Activated T-cell treated with anti-CD3 and anti-CD28 coated beads for 4 hours (primary cell): ENCODE measurements at regions not wholly inside any gene's neighbourhood (a gene's known extent, or its start where the extent isn't known, plus 50 kb on each side); places are given as distances from the start of the nearest gene placed in this dataset.

Source experiments
- DNase-seq: peaks from one replicate; pipeline ENCODE4 v3.0.0-alpha.2; 2020

GRCh38 chrX:9196961-9197640, 163.2 kb upstream of the FAM9B start:
- DNase-seq: no peak

GRCh38 chrX:9204560-9204959, 170.6 kb upstream of the FAM9B start:
- no peak for DNase-seq

GRCh38 chrX:9205599-9206223, 171.8 kb upstream of the FAM9B start:
- DNase-seq: no peak

GRCh38 chrX:9207142-9207541, 173.2 kb upstream of the FAM9B start:
- DNase-seq: no peak

GRCh38 chrX:9211269-9211668, 177.3 kb upstream of the FAM9B start:
- DNase-seq: no peak

GRCh38 chrX:9221781-9222180, 187.9 kb upstream of the FAM9B start:
- DNase-seq: no peak

- DNase-seq: no peak
Observed at GRCh38 chrX:9222299-9222698, 188.4 kb upstream of the FAM9B start.

- DNase-seq: no peak
Observed at GRCh38 chrX:9227276-9227675, 193.3 kb upstream of the FAM9B start.

GRCh38 chrX:9231491-9231890, 197.6 kb upstream of the FAM9B start:
- DNase-seq: no peak

GRCh38 chrX:9233141-9233540, 199.2 kb upstream of the FAM9B start:
- DNase-seq: no peak

- no peak for DNase-seq
Observed at GRCh38 chrX:9234315-9234714, 200.4 kb upstream of the FAM9B start.

- no peak for DNase-seq
Observed at GRCh38 chrX:9235722-9236121, 201.8 kb upstream of the FAM9B start.

GRCh38 chrX:9240956-9241355, 207.0 kb upstream of the FAM9B start:
- no peak for DNase-seq

GRCh38 chrX:9241427-9241826, 207.5 kb upstream of the FAM9B start:
- no peak for DNase-seq

GRCh38 chrX:9249051-9249846, 215.3 kb upstream of the FAM9B start:
- DNase-seq: no peak

GRCh38 chrX:9252182-9252581, 212.7 kb upstream of the TBL1X start:
- DNase-seq: no peak

- no peak for DNase-seq
Observed at GRCh38 chrX:9253211-9253610, 211.6 kb upstream of the TBL1X start.

GRCh38 chrX:9257718-9258420, 207.0 kb upstream of the TBL1X start:
- DNase-seq: no peak

- no peak for DNase-seq
Observed at GRCh38 chrX:9258421-9259104, 206.3 kb upstream of the TBL1X start.

- no peak for DNase-seq
Observed at GRCh38 chrX:9260603-9261002, 204.3 kb upstream of the TBL1X start.

GRCh38 chrX:9267415-9267814, 197.4 kb upstream of the TBL1X start:
- no peak for DNase-seq

- no peak for DNase-seq
Observed at GRCh38 chrX:9269134-9269533, 195.7 kb upstream of the TBL1X start.
